GM23338 (cell line): ENCODE measurements at regions not wholly inside any gene's neighbourhood (a gene's known extent, or its start where the extent isn't known, plus 50 kb on each side); places are given as distances from the start of the nearest gene placed in this dataset.

ENCODE experiments used
- CREB1 ChIP-seq: fragments of 250-450 bp; sonication (Bioruptor Pico); IDR thresholded peaks from 2 replicates; pipeline ENCODE4 v1.5.0; 2020; ENCODE audit warnings: low read depth, mild to moderate bottlenecking, moderate library complexity
- CTCF ChIP-seq, 2 experiments: fragments of 200-600 bp in 1 of 2; sonication (generic) in 1 of 2; conservative IDR thresholded peaks; 2 replicates each; pipeline versions ENCODE4 v1.5.1 to v1.6.1; 2016 to 2017; ENCODE audit warnings: antibody characterized with exemption in 2 of 2, low read depth in 2 of 2, mild to moderate bottlenecking in 2 of 2, moderate library complexity in 1 of 2
- EZH2 ChIP-seq: fragments of 200-600 bp; sonication (generic); IDR thresholded peaks from one replicate; pipeline ENCODE4 v1.8.0; 2017; ENCODE audit warnings: antibody characterized with exemption, mild to moderate bottlenecking, low read depth; ENCODE audit not compliant: unreplicated experiment
- EZH2phosphoT487 ChIP-seq: fragments of 200-600 bp; sonication (generic); IDR thresholded peaks from one replicate; pipeline ENCODE4 v1.8.1; 2018; ENCODE audit warnings: antibody characterized with exemption; ENCODE audit not compliant: unreplicated experiment
- JUNB ChIP-seq: IDR thresholded peaks from one replicate; pipeline ENCODE4 v1.6.1; 2016; ENCODE audit warnings: antibody characterized with exemption; ENCODE audit not compliant: unreplicated experiment
- NANOG ChIP-seq: IDR thresholded peaks from 2 replicates; pipeline ENCODE4 v1.6.1; 2016; ENCODE audit warnings: antibody characterized with exemption, borderline replicate concordance
- POLR2AphosphoS5 ChIP-seq: IDR thresholded peaks from 2 replicates; pipeline ENCODE4 v1.6.1; 2016; ENCODE audit warnings: antibody characterized with exemption, low read depth
- REST ChIP-seq: IDR thresholded peaks from one replicate; pipeline ENCODE4 v1.6.1; 2018; ENCODE audit warnings: antibody characterized with exemption; ENCODE audit not compliant: unreplicated experiment

- TF ChIP-seq REST (no peak), CTCF (conservative IDR thresholded peaks at IDR 0.05; ENCODE audit: low read depth in 2 of 2) (no peak), CREB1 (CRISPR knock-in tag) (no peak), POLR2AphosphoS5 (no peak), EZH2 (no peak), EZH2phosphoT487 (no peak), JUNB (no peak), NANOG (no peak)
These were observed 576.3 kb downstream of the KCNH5 start for GRCh38 chr14:62468946-62469345.
